GM18511 (cell line): ENCODE measurements at regions not wholly inside any gene's neighbourhood (a gene's known extent, or its start where the extent isn't known, plus 50 kb on each side); places are given as distances from the start of the nearest gene placed in this dataset.
A peak's percentile ranks its signal among the peaks of the same experiment; 100 is the strongest.

Experiments
- ATAC-seq: cut with Tn5 transposase; IDR thresholded peaks from one replicate; pipeline ENCODE4 v1.9.1; 2021; ENCODE audit warnings: mild to moderate bottlenecking, moderate library complexity; ENCODE audit not compliant: unreplicated experiment

DNA sequence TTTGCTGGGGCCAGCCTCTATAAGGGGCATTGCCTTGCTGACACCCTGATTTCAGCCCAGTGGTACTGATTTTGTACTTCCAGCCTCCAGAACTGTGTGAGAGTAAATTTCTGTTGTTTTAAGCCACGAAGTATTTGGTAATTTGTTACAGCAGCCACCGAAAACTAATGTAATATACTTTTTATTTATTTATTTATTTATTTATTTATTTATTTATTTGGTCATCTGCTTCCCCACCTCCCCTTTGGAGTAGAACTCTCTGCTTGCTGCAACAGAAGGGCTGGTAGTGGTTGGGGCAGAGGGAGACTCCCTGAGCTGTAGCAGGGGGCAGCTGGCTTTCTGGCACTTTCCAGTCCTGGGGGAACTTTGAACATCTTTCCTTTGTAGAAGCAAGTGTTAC, 128.4 kb upstream of the RAG2 start:
- no peak for ATAC-seq

DNA sequence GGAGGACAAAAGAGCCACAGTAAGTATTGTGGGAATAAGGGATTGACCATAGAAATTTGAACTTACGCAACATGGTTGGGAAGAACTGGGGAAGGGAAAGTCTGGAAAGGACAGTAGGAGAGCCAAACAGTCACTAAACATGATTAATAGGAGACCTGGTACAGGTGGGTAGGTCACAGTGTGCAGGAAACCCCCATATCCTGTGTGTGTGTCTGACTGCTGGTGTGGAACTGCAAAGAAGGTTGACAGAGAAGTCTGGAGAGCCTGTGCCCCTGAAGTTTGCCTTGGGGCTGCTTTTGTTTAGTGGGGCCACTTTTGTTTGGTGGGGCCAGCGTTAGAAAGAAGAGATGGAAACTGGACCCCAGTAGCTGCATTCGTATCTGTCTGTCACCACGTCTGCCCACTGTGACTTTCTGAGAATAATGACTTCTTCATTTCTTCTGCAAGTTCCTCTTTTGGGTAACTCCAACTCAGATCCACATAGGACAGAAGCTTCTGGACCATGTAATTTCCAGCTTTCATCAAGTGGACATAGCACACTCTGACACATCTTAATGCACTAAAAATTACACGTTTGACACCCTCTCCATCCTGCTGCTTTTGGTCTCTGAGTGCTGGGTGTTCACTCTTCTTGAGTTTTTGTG, 126.8 kb upstream of the RAG2 start:
- ATAC-seq: peak; percentile 88

DNA sequence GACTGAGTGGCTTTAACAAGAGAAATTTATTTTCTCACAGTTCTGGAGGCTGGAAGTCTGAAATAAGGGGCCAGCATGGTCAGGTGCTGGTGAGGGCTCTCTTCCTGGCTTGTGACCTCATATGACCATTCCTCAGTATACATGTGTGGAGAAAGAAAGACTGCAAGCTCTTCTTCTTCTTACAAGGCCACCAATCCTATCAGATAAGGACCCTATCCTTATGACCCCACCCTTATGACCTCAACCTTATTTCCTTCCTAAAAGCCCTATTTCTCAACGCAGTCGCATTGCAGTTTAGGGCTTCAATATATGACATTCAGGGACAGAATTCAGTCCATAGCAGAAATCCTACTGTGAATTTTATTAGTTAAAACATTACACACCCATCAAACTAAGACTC, 124.4 kb upstream of the RAG2 start:
- ATAC-seq: no peak

DNA sequence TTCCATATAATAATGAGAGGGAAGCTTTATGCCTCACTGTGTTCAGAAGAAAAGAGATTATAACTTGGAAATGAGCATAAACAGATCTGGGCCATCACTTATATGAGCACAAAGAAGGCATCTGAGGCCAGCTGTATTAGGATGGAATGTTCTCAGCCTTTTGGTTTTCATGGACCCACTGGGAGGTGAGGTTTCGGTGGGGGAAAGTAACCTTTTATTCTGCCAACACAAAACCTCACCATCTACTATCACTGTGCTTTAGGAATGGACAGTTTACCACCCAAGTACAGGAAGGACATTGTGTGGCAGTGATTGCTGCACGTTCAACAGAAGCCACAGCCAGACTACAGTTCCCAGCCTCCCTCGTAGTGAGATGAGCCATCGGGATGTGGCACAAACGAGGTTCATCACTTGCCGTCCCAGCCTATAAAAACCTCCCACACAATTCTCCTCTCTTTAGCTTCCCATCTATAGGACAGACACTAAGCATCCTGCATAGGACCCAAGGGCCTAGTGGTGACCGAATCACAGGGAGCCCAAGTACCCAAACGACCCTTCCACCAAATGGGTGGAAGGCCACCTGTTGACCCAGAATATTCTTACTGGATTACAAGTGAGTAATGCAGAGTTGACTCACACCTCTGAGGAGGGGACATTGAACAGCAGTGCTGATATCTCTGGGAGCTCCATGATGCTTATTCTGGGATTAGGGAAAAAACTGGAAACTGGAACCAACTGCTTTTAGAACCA, 121.5 kb upstream of the RAG2 start:
- no peak for ATAC-seq

DNA sequence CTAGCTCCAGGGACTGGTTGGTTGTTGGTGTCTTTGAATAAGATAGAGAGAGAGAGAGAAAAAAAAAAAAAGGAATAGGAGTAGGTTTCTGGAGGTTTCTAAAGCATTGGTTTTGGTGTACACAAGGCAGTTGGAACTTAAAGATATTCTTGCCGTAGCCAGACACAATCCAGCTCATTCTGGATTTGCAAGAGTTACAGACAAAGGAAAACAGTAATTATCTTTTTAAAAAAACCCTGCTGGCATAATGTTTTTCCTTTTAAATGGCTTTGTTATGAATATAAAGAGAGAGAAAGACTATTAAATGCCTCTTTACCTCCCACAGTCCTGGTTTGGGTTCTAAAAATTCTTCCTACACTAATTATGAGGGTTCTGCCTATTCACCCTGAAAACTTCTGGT, 120.4 kb upstream of the RAG2 start:
- no peak for ATAC-seq

DNA sequence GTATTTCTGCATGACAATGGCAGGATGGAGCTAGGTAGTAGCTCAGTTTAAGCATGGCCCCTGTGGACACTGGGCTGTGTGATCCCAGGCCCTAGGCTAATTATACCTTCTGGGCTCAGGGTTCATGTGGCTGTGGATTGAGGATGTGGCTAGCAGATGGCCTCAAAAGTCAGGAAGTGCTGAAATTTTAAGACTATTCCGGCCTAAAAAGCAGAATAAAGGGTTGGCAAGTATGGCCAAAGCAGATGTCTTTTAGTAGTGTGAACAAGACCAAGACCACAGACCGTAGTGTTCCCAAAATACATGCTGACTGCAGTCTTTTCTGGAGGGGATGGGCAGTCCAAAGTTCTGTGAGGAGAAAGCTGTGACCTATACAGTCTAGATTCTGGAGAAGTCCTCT, 115.7 kb upstream of the RAG2 start:
- no peak for ATAC-seq

DNA sequence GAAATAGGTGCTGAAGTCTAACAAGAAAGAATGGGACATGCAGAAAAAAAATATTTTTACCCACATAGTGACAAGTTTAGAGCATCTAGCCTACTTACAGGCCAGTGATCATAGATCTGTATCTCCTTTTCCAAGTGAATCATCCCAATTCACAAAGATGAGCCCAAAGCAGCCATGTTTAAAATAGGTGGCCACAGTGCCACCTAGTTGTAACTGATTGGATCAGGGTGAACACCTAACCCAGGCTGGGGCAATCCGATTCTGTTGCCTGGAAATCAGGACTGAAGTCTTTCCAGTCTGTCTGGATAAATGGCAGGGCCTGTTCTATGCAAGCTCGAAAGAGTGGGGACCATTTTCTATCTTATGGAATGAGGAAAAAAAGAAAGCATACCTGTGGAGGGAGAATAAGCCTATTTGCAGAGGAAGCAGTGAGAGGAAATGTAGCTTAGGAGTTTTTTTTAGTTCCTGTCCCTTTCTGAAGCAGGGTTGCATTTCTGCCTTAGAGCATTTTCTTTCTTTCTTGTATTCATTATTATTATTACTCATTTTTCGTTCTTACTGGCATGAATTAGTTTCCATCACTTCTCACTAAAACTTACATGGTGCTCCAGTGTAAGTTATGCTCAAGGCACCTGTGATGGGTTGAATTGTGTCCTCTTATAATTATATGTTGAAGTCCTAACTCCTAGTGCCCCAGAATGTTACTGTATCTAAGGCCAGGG, 113.2 kb upstream of the RAG2 start:
- ATAC-seq: no peak
